K562 (cell line): ENCODE measurements at regions not wholly inside any gene's neighbourhood (a gene's known extent, or its start where the extent isn't known, plus 50 kb on each side); places are given as distances from the start of the nearest gene placed in this dataset.

ENCODE experiments used
- ATAC-seq: fragments of 200-7000 bp; cut with Tn5 transposase; 3 replicates; pipeline ENCODE4 v1.9.1; 2020; ENCODE audit warnings: moderate library complexity
- BruUV-seq: library from RNA; stranded (reverse); fragments of 400-500 nt; replicated peaks from 2 replicates; lab custom pipeline; 2021; lab: Mats Ljungman, UMichigan
- CTCF ChIA-PET: fragments of 300-600 bp; formaldehyde crosslinking; extraction: SDS; loops from one replicate; lab custom pipeline; 2021; ENCODE audit warnings: low intra/inter-chr PET ratio; lab: Yijun Ruan, JAX
- POLR2A ChIA-PET: fragments of 300-600, 350-650 bp; sonication (Branson Sonifier 250); formaldehyde crosslinking; extraction: SDS; loops from one replicate; lab custom pipeline; 2021; ENCODE audit warnings: antibody characterized with exemption, inconsistent platforms; lab: Yijun Ruan, JAX
- DNase-seq, 4 experiments: peaks; one replicate each; pipeline versions ENCODE4 v3.0.0 to v3.0.0-alpha.2; 2011 to 2018; ENCODE audit warnings: low spot score in 3 of 4, mixed read lengths in 3 of 4; ENCODE audit errors: extremely low read depth in 1 of 4
- FAIRE-seq: peaks from 2 replicates; lab custom pipeline; 2011; peaks lifted over from hg19 to GRCh38; lab: Jason Lieb, UNC
- H2AFZ ChIP-seq: 2 replicates; pipeline ENCODE4 v1.6.0; 2011; ENCODE audit warnings: low read depth, low read length, control low read depth, inconsistent platforms
- H3K27ac ChIP-seq: fragments of 200-600 bp; 3 replicates; pipeline ENCODE4 v1.8.0; 2011; ENCODE audit warnings: low read depth, mild to moderate bottlenecking, control low read depth, inconsistent platforms, low read length, moderate library complexity, mixed read lengths; ENCODE audit errors: extremely low read depth
- H3K27me3 ChIP-seq, 2 experiments: fragments of 300-600 bp in 1 of 2; 2 replicates in 1 of 2; 3 replicates in 1 of 2; pipeline versions ENCODE4 v1.6.0 to v1.8.0; 2011; ENCODE audit warnings: inconsistent platforms in 2 of 2, low read length in 2 of 2, mild to moderate bottlenecking in 1 of 2, mixed read lengths in 1 of 2, moderate library complexity in 1 of 2; ENCODE audit not compliant: control insufficient read depth in 2 of 2, insufficient read depth in 2 of 2
- H3K36me3 ChIP-seq: fragments of 300-600 bp; 3 replicates; pipeline ENCODE4 v1.8.0; 2011; ENCODE audit warnings: mild to moderate bottlenecking, low read length, inconsistent platforms; ENCODE audit not compliant: control insufficient read depth, insufficient read depth
- H3K4me1 ChIP-seq, 2 experiments: fragments of 200-600 bp in 1 of 2; replicated peaks in 1 of 2; 2 replicates in 1 of 2; 3 replicates in 1 of 2; pipeline versions ENCODE4 v1.5.1 to v1.8.0; 2011; ENCODE audit warnings: inconsistent platforms in 2 of 2, low read length in 2 of 2, mild to moderate bottlenecking in 1 of 2, mixed read lengths in 1 of 2, moderate library complexity in 1 of 2; ENCODE audit not compliant: control insufficient read depth in 2 of 2, insufficient read depth in 2 of 2
- H3K4me2 ChIP-seq: 2 replicates; pipeline ENCODE4 v1.6.1; 2011; ENCODE audit warnings: low read length, control low read depth, inconsistent platforms, mixed read lengths; ENCODE audit not compliant: insufficient read depth
- H3K4me3 ChIP-seq: fragments of 200-600 bp; sonication (generic), shearing (Covaris generic); 2 replicates; pipeline ENCODE4 v1.5.1; 2016; ENCODE audit warnings: control low read depth, inconsistent platforms
- H3K79me2 ChIP-seq: fragments of 200-600 bp; 3 replicates; pipeline ENCODE4 v1.8.0; 2011; ENCODE audit warnings: low read length, inconsistent platforms; ENCODE audit not compliant: control insufficient read depth, insufficient read depth
- H3K9ac ChIP-seq, 2 experiments: 2 replicates each; pipeline versions ENCODE4 v1.6.0 to v1.6.1; 2011; ENCODE audit warnings: low read depth in 2 of 2, low read length in 2 of 2, control low read depth in 1 of 2, inconsistent platforms in 1 of 2, mild to moderate bottlenecking in 1 of 2, mixed read lengths in 1 of 2; ENCODE audit not compliant: insufficient read depth in 1 of 2
- H3K9me1 ChIP-seq: one replicate; pipeline ENCODE4 v1.6.0; 2011; ENCODE audit warnings: inconsistent platforms, mild to moderate bottlenecking, low read length, moderate library complexity; ENCODE audit not compliant: control insufficient read depth, insufficient read depth
- H3K9me3 ChIP-seq: replicated peaks from 2 replicates; pipeline ENCODE4 v1.5.1; 2011; ENCODE audit warnings: low read depth, low read length, inconsistent platforms; ENCODE audit not compliant: control insufficient read depth, insufficient read depth
- H4K20me1 ChIP-seq: replicated peaks from 2 replicates; pipeline ENCODE4 v1.6.1; 2011; ENCODE audit warnings: low read length, inconsistent platforms, mixed read lengths; ENCODE audit not compliant: control insufficient read depth, insufficient read depth
- CHD1 ChIP-seq: fragments of 200-600 bp; sonication (generic); IDR thresholded peaks from one replicate; pipeline ENCODE4 v1.6.1; 2012; ENCODE audit warnings: mild to moderate bottlenecking, moderate library complexity, low read length, inconsistent platforms
- MCM7 ChIP-seq, 2 experiments: fragments of 450-650 bp; IDR thresholded peaks; 2 replicates each; pipeline ENCODE4 v1.6.1; 2016 to 2018
- NEUROD1 ChIP-seq: fragments of 150-350 bp; IDR thresholded peaks from 2 replicates; pipeline ENCODE4 v1.6.1; 2014; ENCODE audit warnings: borderline replicate concordance, low read length, low read depth; ENCODE audit not compliant: partially characterized antibody
- WHSC1 ChIP-seq: IDR thresholded peaks from one replicate; pipeline ENCODE4 v1.6.1; 2012; ENCODE audit warnings: low read length, control low read depth, inconsistent platforms
- ZSCAN29 ChIP-seq: fragments of 450-650 bp; IDR thresholded peaks from 2 replicates; pipeline ENCODE4 v1.6.1; 2017
- in situ Hi-C: fragments of 300-500 bp; cut with MboI; formaldehyde crosslinking; loops from 4 replicates; pipeline ENCODE4 v1.15.0; 2018; ENCODE audit warnings: inconsistent platforms, mixed read lengths
- intact Hi-C: fragments of 100-400 bp; cut with micrococcal nuclease; formaldehyde crosslinking; loops from 2 replicates; pipeline ENCODE4 v1.14.2; 2022
- TF ChIP-seq, protein P1 (sequence below), 2 experiments: fragments of 250-450 bp in 1 of 2; fragments of 450-650 bp in 1 of 2; sonication (Bioruptor Pico) in 1 of 2; IDR thresholded peaks; 2 replicates each; pipeline versions ENCODE4 v1.6.1 to v1.8.0; 2016 to 2021; ENCODE audit warnings: mild to moderate bottlenecking in 2 of 2, moderate library complexity in 2 of 2, missing compliant biosample characterization in 1 of 2, missing genetic modification characterization in 1 of 2
- TF ChIP-seq, protein P2 (sequence below): fragments of 150-350 bp; IDR thresholded peaks from 2 replicates; pipeline ENCODE4 v1.6.1; 2014; ENCODE audit warnings: low read depth, mild to moderate bottlenecking, low read length, borderline replicate concordance
- TF ChIP-seq, protein P3 (sequence below): fragments of 250-450 bp; sonication (Bioruptor Pico); IDR thresholded peaks from 2 replicates; pipeline ENCODE4 v1.5.0; 2021; ENCODE audit warnings: mild to moderate bottlenecking, moderate library complexity
- TF ChIP-seq, protein P4 (sequence below): sonication (generic); formaldehyde crosslinking; IDR thresholded peaks from 2 replicates; pipeline ENCODE4 v1.8.1; 2023; ENCODE audit warnings: mild to moderate bottlenecking, missing genetic modification reagents
- TF ChIP-seq, protein P5 (sequence below): fragments of 250-450 bp; sonication (Bioruptor Pico); IDR thresholded peaks from 2 replicates; pipeline ENCODE4 v1.8.0; 2021; ENCODE audit warnings: borderline replicate concordance, mild to moderate bottlenecking, moderate library complexity; ENCODE audit not compliant: poor library complexity, severe bottlenecking

DNA sequence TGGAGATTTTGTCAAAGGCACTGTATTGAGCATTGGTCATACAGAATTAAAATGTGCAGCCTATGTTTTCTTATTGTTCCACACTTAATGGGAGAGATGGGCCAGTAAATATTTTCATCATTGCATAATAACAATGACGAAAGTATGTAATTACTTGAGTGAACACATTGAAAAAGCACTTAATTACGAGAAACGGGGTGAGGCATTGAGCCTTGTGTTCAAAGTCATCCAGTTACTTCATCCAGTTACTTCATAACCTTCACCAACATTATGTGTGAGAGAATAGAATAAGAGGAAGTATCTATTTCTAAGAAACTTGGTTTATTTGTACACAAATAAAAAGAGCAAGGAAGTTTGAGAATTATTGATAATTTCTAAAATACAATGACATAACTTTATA is 1427.0 kb downstream of the ADGRL3 start (continued):
- TF ChIP-seq, protein P1, sequence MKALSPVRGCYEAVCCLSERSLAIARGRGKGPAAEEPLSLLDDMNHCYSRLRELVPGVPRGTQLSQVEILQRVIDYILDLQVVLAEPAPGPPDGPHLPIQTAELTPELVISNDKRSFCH (CRISPR knock-in tag; IDR thresholded peaks at IDR 0.05): no peak
- TF ChIP-seq, protein P1 (tag; IDR thresholded peaks at IDR 0.05): no peak
- TF ChIP-seq, protein P2, sequence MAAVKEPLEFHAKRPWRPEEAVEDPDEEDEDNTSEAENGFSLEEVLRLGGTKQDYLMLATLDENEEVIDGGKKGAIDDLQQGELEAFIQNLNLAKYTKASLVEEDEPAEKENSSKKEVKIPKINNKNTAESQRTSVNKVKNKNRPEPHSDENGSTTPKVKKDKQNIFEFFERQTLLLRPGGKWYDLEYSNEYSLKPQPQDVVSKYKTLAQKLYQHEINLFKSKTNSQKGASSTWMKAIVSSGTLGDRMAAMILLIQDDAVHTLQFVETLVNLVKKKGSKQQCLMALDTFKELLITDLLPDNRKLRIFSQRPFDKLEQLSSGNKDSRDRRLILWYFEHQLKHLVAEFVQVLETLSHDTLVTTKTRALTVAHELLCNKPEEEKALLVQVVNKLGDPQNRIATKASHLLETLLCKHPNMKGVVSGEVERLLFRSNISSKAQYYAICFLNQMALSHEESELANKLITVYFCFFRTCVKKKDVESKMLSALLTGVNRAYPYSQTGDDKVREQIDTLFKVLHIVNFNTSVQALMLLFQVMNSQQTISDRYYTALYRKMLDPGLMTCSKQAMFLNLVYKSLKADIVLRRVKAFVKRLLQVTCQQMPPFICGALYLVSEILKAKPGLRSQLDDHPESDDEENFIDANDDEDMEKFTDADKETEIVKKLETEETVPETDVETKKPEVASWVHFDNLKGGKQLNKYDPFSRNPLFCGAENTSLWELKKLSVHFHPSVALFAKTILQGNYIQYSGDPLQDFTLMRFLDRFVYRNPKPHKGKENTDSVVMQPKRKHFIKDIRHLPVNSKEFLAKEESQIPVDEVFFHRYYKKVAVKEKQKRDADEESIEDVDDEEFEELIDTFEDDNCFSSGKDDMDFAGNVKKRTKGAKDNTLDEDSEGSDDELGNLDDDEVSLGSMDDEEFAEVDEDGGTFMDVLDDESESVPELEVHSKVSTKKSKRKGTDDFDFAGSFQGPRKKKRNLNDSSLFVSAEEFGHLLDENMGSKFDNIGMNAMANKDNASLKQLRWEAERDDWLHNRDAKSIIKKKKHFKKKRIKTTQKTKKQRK: no peak

DNA sequence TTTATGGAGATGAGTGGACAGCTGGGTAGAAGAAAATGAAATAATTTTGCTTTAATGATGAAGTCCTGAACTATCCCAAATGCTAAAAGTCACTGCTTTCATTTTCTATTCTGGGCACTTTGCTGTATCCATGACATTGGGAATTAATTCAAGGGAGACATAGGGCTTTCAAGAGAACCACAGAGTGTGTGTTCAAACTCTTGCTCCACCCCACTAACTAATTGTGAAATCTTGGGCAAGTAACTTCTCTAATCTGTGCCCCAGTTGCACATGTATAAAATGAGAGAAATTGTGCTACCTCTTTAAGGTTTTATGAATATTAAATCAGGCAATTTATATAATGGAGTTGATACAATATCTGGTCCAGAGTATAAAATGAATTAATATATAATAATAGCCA is 1422.0 kb downstream of the ADGRL3 start:
- no peak for ATAC-seq
- Histone ChIP-seq H3K36me3 (no peaks in the 10 kb centered on the region), H3K4me2 (no peak overlapping the region), H4K20me1 (no peaks in the 10 kb centered on the region), H3K79me2 (no peaks in the 10 kb centered on the region), H3K4me1 (no peaks in the 10 kb centered on the region), H3K9ac (no peak overlapping the region), H3K9me3 (no peaks in the 10 kb centered on the region), H2AFZ (no peak overlapping the region), H3K27me3 (no peaks in the 10 kb centered on the region), H3K27ac (no peak overlapping the region), H3K4me3 (no peak overlapping the region), H3K9me1 (no peaks in the 10 kb centered on the region)
- in situ Hi-C loops (no loop called here), intact Hi-C loops (no loop called here)
- CTCF ChIA-PET: no interaction called here
- FAIRE-seq: no peak
- no peak for DNase-seq
- POLR2A ChIA-PET: no interaction called here
- no TSS peak for BruUV-seq
- TF ChIP-seq, protein P3, sequence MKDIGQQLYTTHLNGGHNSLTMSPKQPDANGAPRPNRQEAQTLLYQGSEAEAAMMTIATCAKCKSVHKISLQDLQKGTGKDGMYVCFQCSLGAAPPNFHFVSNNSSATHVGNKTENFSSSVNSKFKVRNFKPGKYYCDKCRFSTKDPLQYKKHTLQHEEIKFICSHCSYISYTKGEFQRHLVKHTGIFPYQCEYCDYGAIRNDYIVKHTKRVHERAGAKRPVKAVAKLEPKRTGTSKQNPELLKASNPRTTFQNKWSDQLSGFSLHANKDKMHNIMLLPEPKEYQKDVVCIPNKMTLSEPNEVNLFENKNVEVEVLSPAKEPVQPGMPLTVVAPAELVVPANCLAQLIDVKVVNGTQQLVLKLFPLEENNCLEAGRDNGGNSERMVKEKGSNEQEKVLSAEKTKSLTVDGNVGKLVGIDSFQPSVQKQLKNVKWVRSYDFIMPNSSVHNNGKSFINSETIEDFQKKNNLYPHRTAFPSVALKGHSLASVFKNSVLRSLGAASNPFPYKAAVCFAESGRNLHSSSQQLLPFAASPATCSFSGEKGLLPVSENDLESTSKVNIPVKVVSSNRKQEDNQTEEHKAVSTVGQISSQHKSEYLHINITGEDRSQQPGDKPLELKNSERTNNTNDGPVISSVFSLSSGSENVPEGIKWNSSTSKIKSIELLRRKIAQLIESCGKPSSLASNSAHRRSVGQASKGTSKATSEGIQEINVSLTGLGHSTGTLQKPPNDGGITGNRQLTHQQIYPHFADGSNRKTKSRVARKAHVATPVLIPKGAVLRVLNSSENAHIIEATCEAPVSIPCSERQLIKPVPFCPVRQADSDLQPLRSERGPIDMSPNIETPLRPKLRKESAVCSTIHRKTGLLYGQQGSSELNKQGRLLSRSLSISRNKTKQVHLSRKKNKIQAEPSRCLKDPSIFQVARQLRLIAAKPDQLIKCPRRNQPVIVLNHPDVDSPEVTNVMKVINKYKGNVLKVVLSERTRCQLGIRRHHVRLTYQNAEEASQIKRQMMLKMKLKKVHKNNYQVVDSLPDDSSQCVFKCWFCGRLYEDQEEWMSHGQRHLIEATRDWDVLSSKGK (CRISPR knock-in tag): no peak
- TF ChIP-seq, protein P4, sequence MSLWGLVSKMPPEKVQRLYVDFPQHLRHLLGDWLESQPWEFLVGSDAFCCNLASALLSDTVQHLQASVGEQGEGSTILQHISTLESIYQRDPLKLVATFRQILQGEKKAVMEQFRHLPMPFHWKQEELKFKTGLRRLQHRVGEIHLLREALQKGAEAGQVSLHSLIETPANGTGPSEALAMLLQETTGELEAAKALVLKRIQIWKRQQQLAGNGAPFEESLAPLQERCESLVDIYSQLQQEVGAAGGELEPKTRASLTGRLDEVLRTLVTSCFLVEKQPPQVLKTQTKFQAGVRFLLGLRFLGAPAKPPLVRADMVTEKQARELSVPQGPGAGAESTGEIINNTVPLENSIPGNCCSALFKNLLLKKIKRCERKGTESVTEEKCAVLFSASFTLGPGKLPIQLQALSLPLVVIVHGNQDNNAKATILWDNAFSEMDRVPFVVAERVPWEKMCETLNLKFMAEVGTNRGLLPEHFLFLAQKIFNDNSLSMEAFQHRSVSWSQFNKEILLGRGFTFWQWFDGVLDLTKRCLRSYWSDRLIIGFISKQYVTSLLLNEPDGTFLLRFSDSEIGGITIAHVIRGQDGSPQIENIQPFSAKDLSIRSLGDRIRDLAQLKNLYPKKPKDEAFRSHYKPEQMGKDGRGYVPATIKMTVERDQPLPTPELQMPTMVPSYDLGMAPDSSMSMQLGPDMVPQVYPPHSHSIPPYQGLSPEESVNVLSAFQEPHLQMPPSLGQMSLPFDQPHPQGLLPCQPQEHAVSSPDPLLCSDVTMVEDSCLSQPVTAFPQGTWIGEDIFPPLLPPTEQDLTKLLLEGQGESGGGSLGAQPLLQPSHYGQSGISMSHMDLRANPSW (CRISPR knock-in tag): no peak
- TF ChIP-seq, protein P5, sequence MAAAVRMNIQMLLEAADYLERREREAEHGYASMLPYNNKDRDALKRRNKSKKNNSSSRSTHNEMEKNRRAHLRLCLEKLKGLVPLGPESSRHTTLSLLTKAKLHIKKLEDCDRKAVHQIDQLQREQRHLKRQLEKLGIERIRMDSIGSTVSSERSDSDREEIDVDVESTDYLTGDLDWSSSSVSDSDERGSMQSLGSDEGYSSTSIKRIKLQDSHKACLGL (CRISPR knock-in tag): no peak
- TF ChIP-seq WHSC1 (no peak), NEUROD1 (no peak), ZSCAN29 (no peak), CHD1 (no peak), MCM7 (IDR thresholded peaks at IDR 0.05) (no peak)
